ENCODE measurements at regions not wholly inside any gene's neighbourhood (a gene's known extent, or its start where the extent isn't known, plus 50 kb on each side); places are given as distances from the start of the nearest gene placed in this dataset.

- H3K9ac ChIP-seq (ENCODE audit: low read depth, low read length) = no peak overlapping the region
- no peaks in the 10 kb centered on the region for H3K36me3 ChIP-seq (ENCODE audit: insufficient read depth, low read length)
- no peaks in the 10 kb centered on the region for H3K4me1 ChIP-seq (ENCODE audit: insufficient read depth, low read length)
- H3K9me3 ChIP-seq (ENCODE audit: control insufficient read depth, insufficient read depth, low read length) = no peaks in the 10 kb centered on the region
These were observed 552.4 kb upstream of the PCDH15 start for GRCh38 chr10:55353414-55353813.

- Histone ChIP-seq H3K9me3 (ENCODE audit: control insufficient read depth, insufficient read depth, low read length) (no peaks in the 10 kb centered on the region), H3K9ac (ENCODE audit: low read depth, low read length) (no peak overlapping the region)
These were observed 550.4 kb upstream of the PCDH15 start for GRCh38 chr10:55351431-55351830.

GRCh38 chr10:55348534-55348933 lies 547.5 kb upstream of the PCDH15 start:
- Histone ChIP-seq H3K4me1 (ENCODE audit: insufficient read depth, low read length) (no peaks in the 10 kb centered on the region), H3K9ac (ENCODE audit: low read depth, low read length) (no peak overlapping the region), H3K9me3 (ENCODE audit: control insufficient read depth, insufficient read depth, low read length) (no peaks in the 10 kb centered on the region), H3K36me3 (ENCODE audit: insufficient read depth, low read length) (no peaks in the 10 kb centered on the region)

More at GRCh38 chr10:55351431-55351830, 550.4 kb upstream of the PCDH15 start:
- H3K36me3 ChIP-seq (ENCODE audit: insufficient read depth, low read length) = no peaks in the 10 kb centered on the region
- H3K4me1 ChIP-seq (ENCODE audit: insufficient read depth, low read length) = no peaks in the 10 kb centered on the region

GRCh38 chr10:55330486-55330885 lies 529.5 kb upstream of the PCDH15 start:
- Histone ChIP-seq H3K9me3 (ENCODE audit: control insufficient read depth, insufficient read depth, low read length) (no peaks in the 10 kb centered on the region), H3K36me3 (ENCODE audit: insufficient read depth, low read length) (no peaks in the 10 kb centered on the region), H3K9ac (ENCODE audit: low read depth, low read length) (no peak overlapping the region), H3K4me1 (ENCODE audit: insufficient read depth, low read length) (no peaks in the 10 kb centered on the region)

- H3K36me3 ChIP-seq (ENCODE audit: insufficient read depth, low read length) = no peaks in the 10 kb centered on the region
- no peaks in the 10 kb centered on the region for H3K4me1 ChIP-seq (ENCODE audit: insufficient read depth, low read length)
- H3K9ac ChIP-seq (ENCODE audit: low read depth, low read length) = no peak overlapping the region
- H3K9me3 ChIP-seq (ENCODE audit: control insufficient read depth, insufficient read depth, low read length) = no peaks in the 10 kb centered on the region
These were observed 528.8 kb upstream of the PCDH15 start for GRCh38 chr10:55329796-55330195.

GRCh38 chr10:55320187-55320700 lies 519.2 kb upstream of the PCDH15 start:
- H3K36me3 ChIP-seq (ENCODE audit: insufficient read depth, low read length) = no peaks in the 10 kb centered on the region
- no peak overlapping the region for H3K9ac ChIP-seq (ENCODE audit: low read depth, low read length)
- H3K4me1 ChIP-seq (ENCODE audit: insufficient read depth, low read length) = no peaks in the 10 kb centered on the region; the same call in 1 of the 2 replicates
- no peaks in the 10 kb centered on the region; the same call in 1 of the 2 replicates for H3K9me3 ChIP-seq (ENCODE audit: control insufficient read depth, insufficient read depth, low read length)

GRCh38 chr10:55311848-55312635 lies 511.0 kb upstream of the PCDH15 start:
- Histone ChIP-seq H3K9me3 (ENCODE audit: control insufficient read depth, insufficient read depth, low read length) (no peaks in the 10 kb centered on the region), H3K9ac (ENCODE audit: low read depth, low read length) (no peak overlapping the region), H3K4me1 (ENCODE audit: insufficient read depth, low read length) (no peaks in the 10 kb centered on the region), H3K36me3 (ENCODE audit: insufficient read depth, low read length) (no peaks in the 10 kb centered on the region)

- no peaks in the 10 kb centered on the region for H3K9me3 ChIP-seq (ENCODE audit: control insufficient read depth, insufficient read depth, low read length)
- H3K9ac ChIP-seq (ENCODE audit: low read depth, low read length) = no peak overlapping the region
- H3K4me1 ChIP-seq (ENCODE audit: insufficient read depth, low read length) = no peaks in the 10 kb centered on the region
- no peaks in the 10 kb centered on the region for H3K36me3 ChIP-seq (ENCODE audit: insufficient read depth, low read length)
These were observed 509.1 kb upstream of the PCDH15 start for GRCh38 chr10:55310143-55310542.

GRCh38 chr10:55305285-55305684 lies 504.3 kb upstream of the PCDH15 start:
- Histone ChIP-seq H3K36me3 (ENCODE audit: insufficient read depth, low read length) (no peaks in the 10 kb centered on the region), H3K9me3 (ENCODE audit: control insufficient read depth, insufficient read depth, low read length) (no peaks in the 10 kb centered on the region), H3K4me1 (ENCODE audit: insufficient read depth, low read length) (no peaks in the 10 kb centered on the region), H3K9ac (ENCODE audit: low read depth, low read length) (no peak overlapping the region)

- H3K4me1 ChIP-seq (ENCODE audit: insufficient read depth, low read length) = no peaks in the 10 kb centered on the region
These were observed 486.3 kb upstream of the PCDH15 start for GRCh38 chr10:55287346-55287745.

GRCh38 chr10:55283031-55283430 lies 482.0 kb upstream of the PCDH15 start:
- Histone ChIP-seq H3K9me3 (ENCODE audit: control insufficient read depth, insufficient read depth, low read length) (no peaks in the 10 kb centered on the region; the same call in 1 of the 2 replicates), H3K9ac (ENCODE audit: low read depth, low read length) (no peak overlapping the region), H3K4me1 (ENCODE audit: insufficient read depth, low read length) (no peaks in the 10 kb centered on the region), H3K36me3 (ENCODE audit: insufficient read depth, low read length) (no peaks in the 10 kb centered on the region)

More at GRCh38 chr10:55287346-55287745, 486.3 kb upstream of the PCDH15 start:
- Histone ChIP-seq H3K9ac (ENCODE audit: low read depth, low read length) (no peak overlapping the region), H3K36me3 (ENCODE audit: insufficient read depth, low read length) (no peaks in the 10 kb centered on the region), H3K9me3 (ENCODE audit: control insufficient read depth, insufficient read depth, low read length) (peaks cover under 1% of the 10 kb centered on the region)

GRCh38 chr10:55280696-55281095 lies 479.7 kb upstream of the PCDH15 start:
- H3K9ac ChIP-seq (ENCODE audit: low read depth, low read length) = no peak overlapping the region
- H3K9me3 ChIP-seq (ENCODE audit: control insufficient read depth, insufficient read depth, low read length) = no peaks in the 10 kb centered on the region; the same call in 1 of the 2 replicates
- no peaks in the 10 kb centered on the region for H3K36me3 ChIP-seq (ENCODE audit: insufficient read depth, low read length)
- H3K4me1 ChIP-seq (ENCODE audit: insufficient read depth, low read length) = no peaks in the 10 kb centered on the region

- H3K4me1 ChIP-seq (ENCODE audit: insufficient read depth, low read length) = no peaks in the 10 kb centered on the region
- H3K36me3 ChIP-seq (ENCODE audit: insufficient read depth, low read length) = no peaks in the 10 kb centered on the region
- no peaks in the 10 kb centered on the region for H3K9me3 ChIP-seq (ENCODE audit: control insufficient read depth, insufficient read depth, low read length)
- H3K9ac ChIP-seq (ENCODE audit: low read depth, low read length) = no peak overlapping the region
These were observed 476.5 kb upstream of the PCDH15 start for GRCh38 chr10:55277549-55277948.

- Histone ChIP-seq H3K9me3 (ENCODE audit: control insufficient read depth, insufficient read depth, low read length) (no peaks in the 10 kb centered on the region), H3K4me1 (ENCODE audit: insufficient read depth, low read length) (no peaks in the 10 kb centered on the region), H3K36me3 (ENCODE audit: insufficient read depth, low read length) (no peaks in the 10 kb centered on the region), H3K9ac (ENCODE audit: low read depth, low read length) (no peak overlapping the region)
These were observed 473.3 kb upstream of the PCDH15 start for GRCh38 chr10:55274367-55274766.

GRCh38 chr10:55273946-55274345 lies 472.9 kb upstream of the PCDH15 start:
- H3K9me3 ChIP-seq (ENCODE audit: control insufficient read depth, insufficient read depth, low read length) = no peaks in the 10 kb centered on the region
- H3K4me1 ChIP-seq (ENCODE audit: insufficient read depth, low read length) = no peaks in the 10 kb centered on the region
- H3K9ac ChIP-seq (ENCODE audit: low read depth, low read length) = no peak overlapping the region
- H3K36me3 ChIP-seq (ENCODE audit: insufficient read depth, low read length) = no peaks in the 10 kb centered on the region
